ENCODE measurements at regions not wholly inside any gene's neighbourhood (a gene's known extent, or its start where the extent isn't known, plus 50 kb on each side); places are given as distances from the start of the nearest gene placed in this dataset.
"Not testable (repeated sequence)": the region's sequence is repeated elsewhere in the genome, so short reads cannot be mapped to it uniquely, and the experiment has no call there.

DNA sequence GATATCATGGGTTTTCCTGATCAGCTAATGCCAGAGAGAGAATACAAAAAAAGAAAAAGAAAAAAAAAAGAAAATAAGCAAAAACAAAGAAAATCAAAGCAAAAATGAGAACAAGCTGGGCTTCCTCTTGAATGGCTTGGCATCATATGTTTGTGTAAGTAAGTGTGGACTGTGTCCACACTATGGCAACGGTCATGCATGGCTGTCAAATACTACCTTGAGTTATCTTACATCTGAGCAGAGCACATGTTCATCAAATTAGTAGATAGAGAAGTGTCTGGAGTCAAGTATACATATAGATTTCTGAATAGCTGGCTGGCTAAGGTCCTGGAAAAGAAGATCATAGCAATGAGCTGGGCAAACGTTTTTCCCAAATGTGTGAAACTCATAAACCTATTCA lies 470.2 kb downstream of the RPIA start:
- not testable (repeated sequence) for DNase-seq

DNA sequence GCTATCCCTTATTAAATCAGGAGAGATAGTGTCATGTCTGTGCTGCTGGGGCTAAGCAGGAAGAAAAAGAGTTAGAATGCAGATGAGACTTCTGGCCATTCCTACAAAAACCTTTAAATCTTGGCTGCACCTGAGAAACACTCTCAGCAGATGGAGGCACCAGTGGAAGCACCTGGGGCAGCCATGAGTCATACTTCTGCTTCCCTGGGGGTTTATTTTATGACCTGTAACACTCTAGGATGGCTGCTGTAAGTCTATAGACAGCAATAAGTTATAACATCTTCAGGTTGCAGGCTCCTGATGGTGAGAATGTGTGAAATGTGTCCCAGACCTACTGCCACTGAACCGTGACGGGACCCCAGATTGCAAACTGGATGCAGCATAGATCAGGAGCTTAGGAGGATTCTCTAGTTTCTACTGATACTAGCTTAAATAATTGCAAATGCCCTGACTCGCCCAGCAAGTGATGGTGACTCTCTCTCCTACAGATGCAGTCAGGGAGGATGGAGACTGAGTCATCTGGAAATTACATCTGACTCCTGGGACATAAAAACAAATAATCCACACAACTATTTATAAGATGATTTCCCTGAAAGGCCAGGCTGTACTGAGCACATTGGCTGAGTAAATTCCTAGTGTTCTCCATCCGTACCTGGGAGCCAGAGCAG lies 479.2 kb downstream of the RPIA start:
- not testable (repeated sequence) for DNase-seq

DNA sequence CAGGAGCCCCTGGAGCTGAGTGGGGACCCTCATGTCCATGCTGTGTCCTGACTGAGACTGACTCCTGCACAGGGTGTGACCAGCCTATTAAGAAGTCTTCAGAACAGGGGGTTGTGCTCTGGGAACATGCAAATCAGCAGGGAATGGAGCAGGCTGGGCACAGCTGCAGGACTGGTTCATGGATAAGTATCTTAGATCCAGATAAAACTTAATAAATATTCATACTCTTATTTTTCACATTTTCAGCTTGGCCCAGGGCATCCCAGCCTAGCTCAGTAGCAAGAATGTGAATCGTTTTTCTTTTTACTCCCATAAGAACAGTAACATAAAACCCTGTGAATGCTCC lies 479.7 kb downstream of the RPIA start:
- DNase-seq = not testable (repeated sequence)

DNA sequence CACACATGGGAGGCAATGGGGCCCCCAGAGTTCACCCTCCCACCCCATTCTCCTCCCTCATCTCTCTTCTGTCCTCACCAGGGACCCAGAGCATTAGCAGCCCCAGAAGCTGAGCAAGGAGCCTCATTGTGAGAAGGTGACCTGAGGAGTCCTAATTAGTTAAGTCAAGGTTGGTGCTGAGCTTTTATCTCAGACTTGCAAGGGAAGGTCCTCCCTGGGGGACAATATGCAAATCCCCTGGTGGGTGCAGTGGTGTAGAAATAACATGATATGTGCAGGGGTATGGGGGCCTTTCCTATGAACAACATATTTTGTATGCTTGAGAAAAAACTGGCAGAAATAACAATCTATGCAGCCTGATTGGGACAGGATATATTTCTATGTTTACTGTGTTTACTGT lies 485.5 kb downstream of the RPIA start:
- not testable (repeated sequence) for DNase-seq

DNA sequence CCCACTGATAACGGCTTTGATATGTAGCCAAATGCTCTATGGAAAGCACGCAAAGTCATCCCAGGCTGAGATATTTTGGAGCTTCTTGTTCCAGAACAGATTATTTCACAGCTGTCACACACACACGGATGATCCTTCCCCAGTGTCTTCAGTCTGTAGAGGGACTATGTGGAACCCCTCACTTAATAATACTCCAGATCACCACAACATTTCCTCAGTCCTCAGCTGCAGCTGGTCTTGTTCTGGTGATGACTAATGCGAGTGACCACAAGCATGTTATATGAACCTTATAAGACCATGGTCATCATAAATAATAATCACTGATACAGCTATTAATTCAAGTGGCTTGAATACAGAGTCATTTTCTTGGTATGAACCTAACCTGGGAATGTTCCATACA lies 490.7 kb downstream of the RPIA start:
- not testable (repeated sequence) for DNase-seq

DNA sequence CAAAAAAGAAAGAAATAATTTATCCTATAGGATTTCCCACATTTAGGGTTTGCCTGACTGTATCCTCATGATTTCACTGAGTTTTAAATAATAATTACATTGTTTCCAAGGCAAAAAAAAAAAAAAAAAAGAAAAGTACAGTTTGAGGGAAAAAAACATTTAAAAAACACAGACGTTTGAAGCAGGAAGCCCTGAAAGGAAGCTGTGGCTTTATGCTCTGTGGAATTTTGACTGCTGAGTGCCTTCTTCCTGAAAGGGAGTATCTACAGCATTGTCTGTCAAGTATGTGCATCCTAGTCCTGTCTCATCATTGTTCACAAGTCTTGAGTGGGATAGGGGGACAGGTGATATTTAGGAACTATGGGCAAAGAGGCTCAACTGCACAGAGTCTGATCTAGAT lies 493.3 kb downstream of the RPIA start:
- not testable (repeated sequence) for DNase-seq

DNA sequence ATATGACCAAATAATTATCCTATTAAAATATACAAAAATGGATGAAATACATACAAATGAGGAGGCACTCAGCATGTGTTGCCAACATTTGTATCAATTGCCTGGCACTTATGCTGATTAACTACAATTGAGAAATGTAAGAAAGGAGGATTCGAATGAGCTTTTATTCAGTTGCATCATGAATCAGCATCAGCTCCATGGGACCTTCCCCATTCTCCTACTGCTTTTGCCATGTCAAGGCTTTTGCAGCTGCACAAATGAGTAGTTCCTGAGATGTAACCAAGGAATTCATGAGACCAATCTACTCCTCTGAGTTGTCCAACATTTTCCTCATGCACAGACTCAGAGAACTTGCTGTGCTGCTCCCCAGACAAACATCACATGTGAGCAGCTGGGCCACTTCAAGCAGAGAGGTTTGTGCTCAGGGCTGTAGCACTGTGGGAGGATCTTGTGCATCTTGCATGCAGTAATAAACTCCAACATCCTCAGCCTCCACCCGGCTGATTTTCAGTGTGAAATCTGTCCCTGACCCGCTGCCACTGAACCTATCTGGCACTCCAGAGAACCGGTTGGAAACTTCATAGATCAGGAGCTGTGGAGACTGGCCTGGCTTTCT lies 504.3 kb downstream of the RPIA start:
- not testable (repeated sequence) for DNase-seq

DNA sequence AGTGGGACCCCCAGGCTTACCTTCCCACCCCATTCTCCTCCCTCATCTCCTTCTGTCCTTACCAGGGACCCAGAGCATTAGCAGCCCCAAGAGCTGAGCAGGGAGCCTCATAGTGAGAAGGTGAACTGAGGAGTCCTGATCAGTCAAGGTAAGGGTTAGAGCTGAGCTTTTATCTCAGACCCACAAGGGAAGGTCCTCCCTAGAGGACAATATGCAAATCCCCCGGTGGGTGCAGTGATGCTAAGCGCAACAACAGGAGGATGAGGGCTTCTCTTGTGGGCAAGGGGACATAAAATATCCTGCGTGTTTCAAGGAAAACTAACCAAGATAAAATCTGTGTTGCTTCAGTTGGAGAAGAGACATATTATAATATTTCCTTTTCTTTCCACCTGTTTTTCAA lies 505.2 kb downstream of the RPIA start:
- not testable (repeated sequence) for DNase-seq

DNA sequence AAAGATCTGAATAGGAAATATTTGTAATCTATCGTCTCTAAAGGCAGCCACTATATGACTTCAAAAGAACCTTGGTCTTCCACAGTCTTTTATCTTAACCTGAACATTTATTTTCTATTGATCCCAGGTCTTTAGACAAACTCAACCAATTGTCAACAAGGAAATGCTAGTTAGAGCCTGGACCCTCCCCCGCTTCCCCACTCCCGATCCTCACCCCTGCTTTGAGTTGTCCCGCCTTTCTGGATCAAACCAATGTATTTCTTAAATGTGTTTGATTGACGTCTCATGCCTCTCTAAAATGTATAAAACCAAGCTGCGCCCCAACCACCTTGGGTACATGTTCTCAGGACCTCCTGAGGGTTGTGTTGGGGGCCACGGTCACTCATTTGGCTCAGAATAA lies 506.6 kb downstream of the RPIA start:
- DNase-seq = not testable (repeated sequence)

DNA sequence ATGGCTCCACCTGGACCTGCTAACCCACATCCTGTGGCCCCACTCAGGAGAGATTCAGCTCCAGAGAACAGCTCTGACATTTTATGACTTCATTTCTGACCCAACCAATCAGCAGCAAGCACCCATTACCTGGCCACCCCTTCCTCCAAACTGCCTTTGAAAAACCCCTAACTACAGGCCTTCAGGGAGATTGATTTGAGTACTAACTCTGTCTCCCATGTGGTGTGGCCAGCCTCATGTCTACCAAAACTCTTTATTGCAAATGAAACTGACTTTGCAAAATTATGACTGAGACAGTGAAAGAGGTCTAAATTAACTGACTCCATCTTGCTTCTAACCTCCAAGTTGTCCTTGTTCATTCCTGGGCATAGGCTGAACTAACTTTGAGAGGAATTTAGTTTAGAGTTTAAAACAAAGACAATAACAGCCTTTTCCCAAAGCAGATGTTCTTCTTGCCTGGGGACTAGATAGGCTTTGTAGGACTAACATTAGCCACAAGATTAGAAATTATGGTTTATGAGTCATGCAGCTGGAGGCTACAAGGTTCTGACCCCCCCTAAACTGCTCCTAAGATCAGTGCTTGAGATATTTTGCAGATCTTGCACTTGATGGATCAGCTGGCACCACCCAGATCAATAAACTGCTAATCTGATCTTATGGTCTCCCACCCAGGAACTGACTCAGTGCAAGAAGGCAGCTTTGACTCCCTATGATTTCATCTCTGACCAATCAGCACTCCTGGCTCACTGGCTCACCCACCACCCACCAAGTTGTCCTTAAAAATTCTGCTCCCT lies 508.2 kb downstream of the RPIA start:
- DNase-seq = not testable (repeated sequence)

DNA sequence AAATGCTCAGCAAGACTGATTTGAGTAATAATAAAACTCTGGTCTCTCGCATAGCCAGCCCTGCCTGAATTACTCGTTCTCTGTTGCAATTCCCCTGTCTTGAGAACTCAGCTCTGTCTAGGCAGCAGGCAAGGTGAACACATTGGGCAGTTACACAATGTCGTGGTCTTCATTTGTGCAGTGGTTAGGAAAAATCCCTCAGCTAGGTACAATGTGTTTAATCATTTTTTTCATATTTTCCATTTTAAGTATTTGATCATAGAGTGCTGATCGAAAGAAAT lies 508.7 kb downstream of the RPIA start:
- DNase-seq = not testable (repeated sequence)

DNA sequence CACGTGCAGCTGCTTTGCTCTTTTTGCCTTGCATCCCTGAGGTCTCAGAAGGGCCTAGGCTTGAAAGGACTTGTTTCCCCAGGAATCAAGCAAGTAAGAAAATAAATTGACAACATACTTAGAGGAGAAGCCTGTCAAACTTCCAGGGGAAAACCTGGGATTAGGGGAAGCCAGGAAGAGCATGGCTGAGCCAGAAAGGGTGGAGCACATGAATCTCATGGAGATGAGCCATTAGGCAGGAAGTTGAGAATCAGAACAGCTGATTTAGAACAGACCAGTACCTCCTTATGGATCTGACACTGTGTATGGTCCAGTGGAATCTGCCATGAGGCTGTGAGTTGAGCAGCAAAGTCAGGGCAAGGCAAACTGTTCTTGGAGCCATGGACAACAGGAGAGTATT lies 511.0 kb downstream of the RPIA start:
- not testable (repeated sequence) for DNase-seq

DNA sequence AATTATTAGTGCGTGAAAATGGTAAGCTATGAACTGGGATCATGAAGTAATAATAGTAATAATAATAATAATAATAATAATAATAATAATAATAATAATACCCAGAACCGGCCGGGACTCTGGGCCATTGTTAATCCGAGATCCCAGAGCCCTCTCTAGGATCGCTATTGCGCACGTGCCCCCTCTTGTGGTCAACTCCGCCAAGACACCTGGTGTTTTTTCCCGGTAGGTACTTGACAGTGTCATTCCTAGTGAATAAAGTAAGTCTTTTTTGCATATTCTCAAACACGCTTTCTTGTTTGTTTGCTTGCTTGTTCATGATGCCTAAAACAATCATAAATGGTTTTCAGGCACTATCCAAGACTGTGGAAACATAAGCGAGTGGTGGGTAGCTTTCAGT lies 513.7 kb downstream of the RPIA start:
- DNase-seq = not testable (repeated sequence)

DNA sequence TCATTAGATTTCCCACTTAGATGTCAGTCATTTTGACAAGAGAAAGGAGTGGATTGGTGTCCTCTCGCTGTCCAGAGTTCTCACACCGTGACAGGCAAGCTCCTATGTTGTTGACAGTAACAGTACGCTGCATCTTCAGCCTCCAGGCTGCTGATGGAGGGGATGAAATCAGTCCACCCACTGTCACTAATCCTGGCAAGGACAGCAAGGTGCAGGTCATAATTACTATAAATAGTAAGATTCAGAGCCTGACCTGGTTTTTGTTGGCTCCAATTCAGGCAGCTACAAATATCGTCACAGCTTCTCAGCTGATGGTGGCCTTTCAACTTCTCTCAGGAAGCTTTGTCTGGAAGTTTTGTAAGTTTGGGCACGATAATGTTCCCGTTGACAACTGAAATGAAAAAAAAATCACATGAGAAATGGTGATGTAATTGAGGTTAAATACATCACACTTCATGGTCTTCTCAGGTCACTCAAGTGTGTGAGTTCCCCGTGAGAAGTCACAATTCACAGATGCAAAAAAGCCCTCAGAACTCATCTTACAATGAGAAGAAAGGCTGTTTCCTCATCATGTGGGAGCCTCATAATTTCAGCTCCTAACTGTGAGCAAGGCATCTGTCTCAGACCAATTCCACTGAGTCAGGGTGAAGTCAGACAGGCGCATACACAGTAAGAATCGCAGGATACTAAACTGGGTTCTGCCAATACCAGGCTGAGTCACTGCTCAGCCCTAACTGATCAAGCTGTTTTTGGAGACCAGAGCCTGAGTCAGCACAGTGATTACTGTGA lies 516.9 kb downstream of the RPIA start:
- not testable (repeated sequence) for DNase-seq

DNA sequence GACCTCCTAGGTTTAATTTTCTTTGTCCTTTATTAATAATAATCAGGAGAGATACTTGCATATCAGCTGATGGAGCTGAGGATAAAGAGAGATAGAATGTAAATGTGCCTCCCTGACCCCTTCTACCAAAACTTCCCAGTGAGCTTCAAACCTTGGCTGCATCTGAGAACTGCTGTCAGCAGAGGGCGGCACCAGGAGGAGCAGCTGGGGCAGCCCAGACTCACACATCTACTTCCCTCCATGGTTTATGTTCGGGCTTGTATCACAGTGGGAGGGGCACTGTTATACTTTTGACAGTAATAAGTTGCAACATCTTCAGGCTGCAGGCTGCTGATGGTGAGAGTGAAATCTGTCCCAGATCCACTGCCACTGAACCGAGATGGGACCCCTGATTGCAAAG lies 521.7 kb downstream of the RPIA start:
- DNase-seq = not testable (repeated sequence)

DNA sequence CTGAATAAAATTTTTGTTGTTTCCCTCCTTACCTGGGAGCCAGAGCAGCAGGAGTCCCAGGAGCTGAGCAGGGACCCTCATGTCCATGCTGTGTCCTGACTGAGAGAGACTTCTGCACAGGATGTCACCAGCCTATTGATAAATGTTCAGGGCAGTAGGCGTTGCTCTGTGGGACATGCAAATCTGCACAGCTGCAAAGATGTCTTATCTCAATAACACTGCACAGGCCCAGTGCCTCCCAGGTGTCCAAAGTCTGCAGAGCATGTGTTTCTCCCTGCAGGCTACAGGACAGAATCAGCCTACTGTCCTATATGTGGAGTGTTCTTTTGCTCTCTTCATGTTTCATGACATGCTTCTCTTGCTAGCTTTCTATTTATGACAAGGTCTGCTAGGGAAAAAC lies 522.3 kb downstream of the RPIA start:
- DNase-seq = not testable (repeated sequence)

DNA sequence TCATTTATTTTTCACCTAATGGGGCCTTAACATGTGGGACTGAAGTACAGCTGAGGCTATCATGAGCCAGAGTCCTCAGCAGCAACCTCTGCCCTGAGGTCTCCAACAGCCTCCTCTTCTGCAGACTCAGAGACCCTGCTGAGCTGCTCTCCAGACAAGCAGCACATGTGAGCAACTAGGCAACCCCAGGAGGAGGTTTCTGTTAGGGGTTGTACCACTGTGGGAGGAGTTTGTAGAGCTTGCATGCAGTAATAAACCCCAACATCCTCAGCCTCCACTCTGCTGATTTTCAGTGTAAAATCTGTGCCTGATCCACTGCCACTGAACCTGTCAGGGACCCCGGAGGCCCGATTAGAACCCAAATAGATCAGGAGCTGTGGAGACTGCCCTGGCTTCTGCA lies 530.0 kb downstream of the RPIA start:
- not testable (repeated sequence) for DNase-seq

DNA sequence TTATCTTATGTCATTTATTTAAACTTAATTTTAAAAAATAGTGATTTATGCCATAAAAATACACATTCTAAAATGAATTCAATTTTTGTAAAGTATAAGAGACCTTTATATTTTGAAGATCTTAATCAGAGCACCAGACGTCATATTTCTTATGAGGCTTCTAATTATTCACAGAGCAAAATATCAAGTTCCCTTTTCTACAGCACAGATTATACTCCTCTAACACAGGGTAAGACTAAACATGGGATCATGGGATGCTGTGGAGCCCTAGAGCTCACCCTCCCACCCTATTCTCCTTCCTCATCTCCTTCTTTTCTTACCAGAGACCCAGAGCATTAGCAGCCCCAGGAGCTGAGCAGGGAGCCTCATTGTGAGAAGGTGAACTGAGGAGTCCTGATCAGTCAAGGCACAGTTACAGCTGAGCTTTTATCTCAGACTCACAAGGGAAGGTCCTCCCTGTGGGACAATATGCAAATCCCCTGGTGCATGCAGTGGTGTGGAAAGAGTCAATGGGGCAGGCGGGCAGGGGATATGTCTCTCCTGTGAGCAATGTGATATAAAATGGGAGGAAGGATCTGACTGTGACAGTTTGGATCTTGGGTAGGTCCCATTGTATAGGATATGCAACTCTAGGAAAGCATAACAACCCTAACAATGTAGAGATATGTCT lies 530.7 kb downstream of the RPIA start:
- not testable (repeated sequence) for DNase-seq

DNA sequence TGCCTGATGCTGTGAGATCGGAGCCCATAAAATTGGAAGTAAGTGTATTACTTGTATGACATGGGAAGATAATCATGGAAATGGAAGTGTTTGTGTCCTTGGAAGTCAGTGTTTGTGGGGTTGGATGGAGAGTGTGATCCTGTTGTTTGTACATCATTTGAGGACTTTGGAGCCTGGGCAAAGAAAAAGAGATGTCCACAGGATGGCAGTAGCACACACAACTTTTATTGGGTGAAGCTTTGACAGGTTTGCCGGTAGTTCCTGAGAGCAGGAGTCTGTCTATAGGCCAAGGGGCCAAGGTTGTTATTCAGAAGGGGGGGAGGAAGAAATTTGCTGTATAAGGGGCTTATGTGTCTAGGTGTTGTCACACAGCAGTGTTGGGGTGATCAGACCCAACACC lies 533.3 kb downstream of the RPIA start:
- DNase-seq = not testable (repeated sequence)

DNA sequence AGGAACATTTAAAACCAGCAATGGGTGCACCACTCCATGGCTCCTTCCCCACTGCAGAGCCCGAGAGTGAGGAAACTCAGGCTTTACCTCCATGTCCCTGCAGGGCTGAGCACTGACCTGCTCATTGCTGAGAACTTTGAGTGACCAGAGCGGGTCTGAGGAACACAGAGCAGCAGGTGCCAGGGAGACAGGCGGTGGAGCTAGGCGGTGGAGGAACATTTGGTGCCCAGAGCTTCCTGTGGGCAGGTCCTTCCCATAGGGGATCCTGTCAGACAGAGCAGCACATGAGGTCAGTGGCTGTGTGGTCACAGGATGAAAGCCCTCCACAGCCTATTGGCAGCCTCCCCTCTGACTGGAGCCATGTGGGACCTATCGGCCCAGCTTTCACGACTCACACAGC lies 538.5 kb downstream of the RPIA start:
- DNase-seq = not testable (repeated sequence)

DNA sequence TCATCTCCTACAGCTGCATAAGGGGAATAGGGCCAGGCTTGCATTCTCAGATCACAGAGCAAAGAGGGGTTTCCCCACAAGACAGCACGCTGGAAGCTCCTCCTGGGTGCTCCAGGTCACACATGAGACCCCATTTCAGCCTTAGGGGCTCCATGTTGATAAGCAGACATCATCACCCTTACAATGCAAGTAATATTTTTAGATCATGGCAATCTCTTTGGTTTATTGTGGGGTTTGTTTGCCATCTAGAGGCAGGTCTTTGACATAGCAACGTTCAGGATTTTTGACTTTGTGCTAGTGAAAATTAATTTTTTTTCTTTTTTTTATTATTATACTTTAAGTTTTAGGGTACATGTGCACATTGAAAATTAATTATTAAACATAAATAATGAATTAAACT lies 539.8 kb downstream of the RPIA start:
- DNase-seq = not testable (repeated sequence)

DNA sequence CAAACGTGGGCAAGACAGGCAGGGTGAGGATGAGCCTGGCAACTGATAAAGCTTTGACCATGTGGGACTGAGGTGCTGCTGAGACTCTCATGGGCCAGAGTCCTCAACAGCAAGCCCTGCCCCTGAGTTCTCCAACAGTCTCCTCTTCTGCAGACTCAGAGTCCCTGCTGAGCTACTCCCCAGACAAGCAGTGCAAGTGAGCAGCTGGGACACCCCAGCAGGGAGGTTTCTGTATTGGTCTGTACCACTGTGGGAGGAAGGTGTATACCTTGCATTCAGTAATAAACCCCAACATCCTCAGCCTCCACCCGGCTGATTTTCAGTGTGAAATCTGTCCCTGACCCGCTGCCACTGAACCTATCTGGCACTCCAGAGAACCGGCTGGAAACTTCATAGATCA lies 542.5 kb downstream of the RPIA start:
- not testable (repeated sequence) for DNase-seq

Measured in NCI-H774 (cell line).